GM18499 (cell line): ENCODE measurements at regions not wholly inside any gene's neighbourhood (a gene's known extent, or its start where the extent isn't known, plus 50 kb on each side); places are given as distances from the start of the nearest gene placed in this dataset.

Experiments
- ATAC-seq: cut with Tn5 transposase; IDR thresholded peaks from one replicate; pipeline ENCODE4 v1.9.1; 2021; ENCODE audit warnings: moderate number of reproducible peaks; ENCODE audit not compliant: insufficient read depth, unreplicated experiment

DNA sequence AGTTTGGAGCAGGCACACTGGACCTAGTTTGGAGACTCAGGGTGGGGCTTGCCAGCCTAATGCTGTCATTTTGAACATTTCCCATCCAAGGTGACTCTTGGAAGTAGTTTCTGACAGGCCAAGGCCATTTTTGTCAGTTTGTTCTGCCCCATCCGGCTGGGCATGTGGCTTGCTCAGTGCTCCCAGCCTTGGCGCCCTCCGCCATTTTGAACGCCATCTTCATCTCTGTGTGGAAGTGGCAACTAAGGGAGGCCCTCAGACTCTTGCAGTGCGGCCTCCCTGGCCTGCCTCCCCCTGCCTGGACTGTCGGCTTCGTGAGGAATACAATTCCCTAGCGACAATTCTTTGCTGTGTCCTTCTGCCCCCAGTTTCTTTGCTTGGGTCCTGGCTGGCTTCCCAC, 150.6 kb upstream of the RGMA start:
- ATAC-seq = no peak

DNA sequence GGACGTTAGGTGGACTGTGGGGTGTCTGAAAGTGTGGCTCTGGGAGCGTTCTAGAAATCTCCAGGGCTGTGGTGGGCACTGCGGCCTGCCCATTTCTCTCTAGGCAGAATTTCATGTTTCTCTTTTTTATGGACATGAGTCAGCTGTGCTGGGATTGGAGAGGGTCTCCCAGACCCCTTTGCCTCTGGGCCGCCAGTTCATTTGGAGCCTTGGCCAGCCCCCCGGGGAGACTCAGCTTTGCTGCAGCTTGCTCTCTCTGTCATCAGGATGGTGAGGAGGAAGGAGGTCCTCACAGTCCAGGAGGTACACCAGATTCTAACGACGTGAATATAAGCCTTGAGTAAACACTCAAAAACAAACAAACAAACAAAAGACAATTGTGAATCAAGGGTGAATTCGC, 149.6 kb upstream of the RGMA start:
- no peak for ATAC-seq

DNA sequence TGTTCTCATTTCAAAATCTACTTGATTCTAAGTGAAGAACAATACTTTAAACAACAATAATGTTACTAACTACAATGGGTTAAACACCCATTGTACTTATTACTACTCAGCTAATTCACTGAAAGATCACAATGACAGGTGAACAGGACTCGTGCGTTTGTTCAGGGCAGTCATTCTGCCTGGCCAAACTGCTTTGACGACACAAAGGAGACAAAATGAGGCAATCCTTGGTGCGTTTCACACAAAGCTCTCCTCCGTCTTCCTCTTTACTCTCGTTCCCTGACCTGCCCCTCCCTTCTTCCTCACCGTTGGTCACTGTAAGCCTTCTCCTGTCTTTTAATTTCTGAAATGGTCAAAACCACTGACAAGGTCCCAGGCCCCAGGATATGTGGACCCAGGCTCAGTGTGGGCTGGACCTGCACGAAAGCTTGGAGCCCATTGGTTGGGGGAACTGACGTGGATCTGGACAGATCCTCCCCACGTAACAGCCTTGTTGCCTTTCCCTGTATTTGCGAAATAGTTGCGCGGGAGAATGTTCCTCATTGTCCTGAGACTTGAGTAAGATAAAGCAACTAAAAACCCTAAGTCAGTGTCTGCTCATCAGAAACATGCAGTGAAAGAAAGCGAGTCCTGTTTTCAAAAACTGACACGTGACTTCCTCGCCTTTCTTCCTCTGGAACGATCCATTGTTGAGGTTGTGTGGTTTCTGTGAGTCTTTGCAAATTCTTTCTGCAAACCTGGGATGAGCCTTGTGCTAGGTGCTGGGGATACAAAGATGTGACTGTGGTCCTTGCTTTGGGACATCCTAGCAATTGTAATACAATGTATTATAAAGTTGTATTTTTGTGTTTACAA, 147.1 kb upstream of the RGMA start:
- ATAC-seq = no peak

DNA sequence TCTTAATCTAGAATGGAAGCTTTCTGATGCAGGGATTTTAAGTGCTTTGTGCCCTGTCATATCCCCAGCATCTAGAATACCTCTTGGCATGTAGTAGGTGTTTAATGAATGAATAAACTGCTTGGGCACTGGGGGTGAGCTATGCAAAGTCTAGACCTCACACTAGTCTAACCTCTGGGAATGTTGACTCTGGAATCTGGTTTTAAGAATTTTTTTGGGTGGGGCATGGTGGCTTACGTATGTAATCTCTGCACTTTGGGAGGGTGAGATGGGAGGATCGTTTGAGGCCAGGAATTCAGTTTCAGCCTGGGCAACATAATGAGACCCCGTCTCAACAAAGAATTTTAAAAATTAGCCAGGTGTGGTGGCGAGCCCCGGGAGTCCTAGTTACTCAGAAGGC, 146.3 kb upstream of the RGMA start:
- no peak for ATAC-seq

DNA sequence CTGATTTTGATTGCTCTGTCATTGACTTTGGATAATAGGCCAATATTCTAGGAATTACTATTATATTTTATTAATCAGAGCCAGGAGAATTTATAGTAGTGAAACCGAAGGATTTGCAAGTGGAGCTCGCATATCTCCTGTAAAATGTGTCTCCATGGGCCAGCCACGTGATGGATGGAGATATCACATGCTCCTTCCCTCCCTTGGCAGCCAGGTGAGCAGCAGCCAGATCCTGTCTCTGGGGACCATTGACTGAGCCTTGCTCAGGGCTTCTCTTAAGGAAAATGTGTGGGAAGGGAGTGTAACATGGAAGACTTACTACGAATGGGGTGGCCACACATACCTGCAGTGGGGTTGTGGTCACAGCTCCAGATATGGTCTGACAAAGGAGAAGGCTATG, 144.7 kb upstream of the RGMA start:
- no peak for ATAC-seq

DNA sequence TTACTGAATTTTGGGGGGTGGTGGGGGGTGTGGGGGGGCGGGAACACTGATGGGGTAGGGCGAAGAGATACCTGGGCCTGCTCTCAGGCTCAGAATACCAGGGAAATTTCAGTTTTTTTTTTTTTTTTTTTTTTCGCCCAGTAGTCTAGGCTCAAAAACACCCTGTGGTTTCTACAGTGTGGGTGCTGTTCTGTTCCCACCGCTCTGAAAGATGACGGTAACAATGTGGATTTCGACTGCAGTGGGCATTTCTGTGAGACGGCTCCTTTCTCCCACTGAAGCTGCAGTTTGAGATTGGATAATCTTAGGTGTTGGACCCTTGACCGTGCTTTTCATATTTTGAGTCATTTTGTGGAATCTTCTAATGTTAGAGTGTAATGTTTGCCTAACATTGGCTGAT, 143.8 kb upstream of the RGMA start:
- no peak for ATAC-seq

DNA sequence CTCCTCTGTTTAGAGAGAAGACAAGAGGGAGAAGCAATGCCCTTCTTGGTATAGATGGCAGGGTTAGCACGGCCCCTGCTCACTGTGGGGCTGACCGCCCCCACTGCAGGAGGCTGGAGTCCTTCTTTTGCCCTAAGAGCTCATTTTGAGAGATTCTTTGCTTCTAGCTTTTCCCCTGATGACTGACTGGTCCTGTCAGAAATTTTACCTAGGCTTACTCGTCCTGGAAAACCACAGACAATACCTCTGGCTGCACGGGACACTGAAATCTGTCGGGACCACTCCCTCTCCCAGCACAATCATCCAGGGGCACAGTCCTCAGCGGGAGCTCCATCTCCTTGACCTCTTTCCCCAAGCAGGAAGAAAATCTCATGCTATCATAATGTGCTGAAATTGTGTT, 143.0 kb upstream of the RGMA start:
- no peak for ATAC-seq

DNA sequence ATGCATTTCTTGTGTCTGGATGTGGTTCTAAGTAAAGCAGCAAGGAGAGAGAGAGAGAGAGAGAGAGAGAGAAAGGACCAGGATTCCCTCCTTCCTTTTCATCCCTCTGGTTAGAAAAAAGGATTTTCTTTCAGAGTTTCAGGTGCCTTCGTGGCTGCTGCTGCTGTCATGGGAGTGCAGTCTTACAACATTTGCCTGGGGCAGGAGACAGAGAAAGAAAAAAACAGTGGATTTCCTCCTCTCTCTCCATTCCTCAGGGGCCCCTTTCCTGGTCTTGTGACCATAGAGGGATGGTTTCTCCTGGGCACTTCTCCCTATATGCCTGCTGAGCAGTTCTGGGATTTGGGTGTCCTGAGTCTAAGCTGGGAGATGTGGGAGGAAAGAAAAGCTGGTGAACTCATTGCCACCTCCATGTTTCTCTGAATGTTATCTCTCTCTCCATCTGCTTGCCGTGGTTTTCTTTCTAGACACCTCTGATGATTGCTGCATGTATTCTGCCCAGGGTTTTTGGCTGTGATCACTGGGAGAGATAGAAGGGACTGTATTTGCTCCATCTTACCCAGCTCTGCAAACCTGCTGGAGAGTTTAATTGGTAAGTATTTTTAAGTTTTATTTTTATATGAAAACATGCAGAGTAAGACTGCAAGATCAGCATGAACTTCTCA, 142.4 kb upstream of the RGMA start:
- ATAC-seq = no peak

DNA sequence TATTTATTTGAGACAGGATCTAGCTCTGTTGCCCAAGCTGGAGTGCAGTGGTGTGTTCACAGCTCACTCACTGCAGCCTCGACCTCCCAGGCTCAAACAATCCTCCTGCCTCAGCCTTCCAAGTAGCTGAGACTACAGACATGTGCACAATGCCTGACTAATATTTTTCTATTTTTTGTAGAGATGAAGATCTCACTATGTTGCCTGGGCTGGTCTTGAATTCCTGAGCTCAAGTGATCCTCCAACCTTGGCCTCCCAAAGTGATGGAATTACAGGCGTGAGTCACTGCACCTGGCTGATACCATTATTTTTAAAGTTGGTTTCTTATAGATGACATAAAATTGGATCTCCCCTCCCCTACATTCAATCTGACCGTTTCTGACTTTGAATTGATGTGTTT, 139.5 kb upstream of the RGMA start:
- ATAC-seq = no peak

DNA sequence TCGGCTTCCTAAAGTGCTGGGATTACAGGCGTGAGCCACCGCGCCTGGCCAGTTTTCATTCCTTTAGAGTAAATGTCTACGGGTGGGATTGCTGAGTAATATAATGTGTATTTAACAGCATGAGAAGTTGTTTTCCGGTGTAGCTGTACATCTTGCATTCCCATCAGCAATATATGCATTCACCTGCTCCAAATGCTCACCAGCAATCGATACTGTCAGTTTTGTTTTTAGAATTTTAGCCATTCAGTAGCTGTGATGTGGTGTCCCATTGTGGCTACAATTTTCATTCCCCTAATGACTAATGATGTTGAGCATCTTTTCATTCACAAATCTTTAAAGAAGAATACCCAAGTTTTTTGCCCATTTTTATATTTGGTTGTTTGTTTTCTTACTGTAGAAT, 134.8 kb upstream of the RGMA start:
- ATAC-seq = no peak

DNA sequence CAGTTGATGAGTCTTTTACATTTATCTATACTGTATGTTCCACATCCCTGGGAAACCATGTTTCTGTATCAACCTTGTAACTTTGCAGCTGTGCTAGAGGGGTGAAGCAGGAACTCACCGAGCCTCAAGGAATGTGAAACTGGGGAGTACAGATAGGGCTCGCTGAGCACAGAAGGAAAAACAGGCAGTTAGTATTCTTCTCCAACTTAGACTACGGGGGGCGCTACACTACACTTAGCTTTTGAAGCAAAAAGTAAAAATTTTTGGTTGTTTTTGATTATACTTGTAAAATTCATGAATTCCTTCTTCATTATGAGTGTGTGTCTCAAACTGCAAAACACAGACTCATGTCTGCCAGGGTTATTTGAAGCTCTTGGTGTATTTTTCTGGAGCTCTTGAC, 132.7 kb upstream of the RGMA start:
- no peak for ATAC-seq

DNA sequence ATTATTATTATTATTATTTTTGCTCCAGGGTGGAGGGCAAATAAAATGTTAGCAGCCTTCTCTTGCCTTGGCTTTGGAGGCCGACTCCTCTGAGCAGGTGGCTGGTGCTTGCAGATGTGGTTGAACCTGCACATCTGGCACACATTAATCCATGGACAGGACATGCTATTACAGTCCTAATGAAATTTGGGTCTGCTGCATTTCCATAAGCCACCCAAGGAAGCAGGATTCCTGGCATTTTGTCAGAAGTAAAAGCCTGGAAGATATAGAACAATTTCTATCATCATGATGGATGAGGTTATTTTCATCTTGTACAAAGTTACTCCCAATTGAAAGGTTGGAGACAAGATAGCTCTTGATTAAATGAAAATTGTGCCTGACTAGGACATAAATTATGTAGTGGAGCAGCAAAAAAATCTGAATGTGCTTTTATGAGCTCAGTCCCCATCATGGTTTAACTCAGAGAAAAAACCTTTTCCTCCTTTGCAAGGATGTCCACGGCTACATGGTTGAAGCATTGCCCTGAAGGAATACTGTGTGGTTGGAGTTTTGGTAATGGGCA, 130.9 kb upstream of the RGMA start:
- no peak for ATAC-seq

DNA sequence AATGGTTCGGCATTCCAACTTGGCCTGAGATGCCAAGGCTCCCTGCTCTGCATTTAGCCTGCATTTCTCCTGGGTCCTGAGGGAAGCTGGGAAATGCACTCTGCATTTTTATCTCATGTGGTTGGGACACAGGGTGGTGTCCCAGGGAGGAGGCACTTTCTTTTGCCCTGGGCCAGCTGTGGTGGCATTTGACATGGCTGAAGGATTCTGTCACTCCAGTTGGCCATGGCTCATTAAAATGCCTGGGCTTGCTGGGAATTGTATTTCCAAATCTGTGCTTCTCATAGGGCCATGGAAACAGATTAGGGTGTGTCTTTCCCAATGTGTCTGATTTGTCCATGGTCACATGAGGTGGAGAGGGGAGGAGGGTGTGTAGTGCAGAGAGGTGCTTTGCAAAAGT, 128.3 kb upstream of the RGMA start:
- no peak for ATAC-seq

DNA sequence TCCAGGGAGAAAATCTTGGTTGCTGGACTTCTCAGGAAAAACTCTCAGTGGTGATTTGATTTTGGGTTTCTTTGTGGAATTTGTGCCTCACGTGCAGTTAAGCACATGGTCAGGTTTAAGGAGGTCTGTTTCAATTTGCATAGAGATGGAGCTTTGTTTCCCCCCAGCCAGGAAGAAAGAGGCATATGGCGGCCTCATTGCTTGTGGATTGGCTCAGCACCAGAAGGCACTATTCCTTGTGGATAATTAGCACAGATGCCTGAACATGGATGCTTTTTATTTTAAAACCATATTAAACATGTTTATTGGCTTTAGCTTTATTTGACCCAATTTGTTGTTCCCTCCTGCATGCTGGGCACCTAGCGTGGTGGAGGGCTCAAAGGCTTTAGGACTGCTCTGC, 125.1 kb upstream of the RGMA start:
- ATAC-seq = no peak

DNA sequence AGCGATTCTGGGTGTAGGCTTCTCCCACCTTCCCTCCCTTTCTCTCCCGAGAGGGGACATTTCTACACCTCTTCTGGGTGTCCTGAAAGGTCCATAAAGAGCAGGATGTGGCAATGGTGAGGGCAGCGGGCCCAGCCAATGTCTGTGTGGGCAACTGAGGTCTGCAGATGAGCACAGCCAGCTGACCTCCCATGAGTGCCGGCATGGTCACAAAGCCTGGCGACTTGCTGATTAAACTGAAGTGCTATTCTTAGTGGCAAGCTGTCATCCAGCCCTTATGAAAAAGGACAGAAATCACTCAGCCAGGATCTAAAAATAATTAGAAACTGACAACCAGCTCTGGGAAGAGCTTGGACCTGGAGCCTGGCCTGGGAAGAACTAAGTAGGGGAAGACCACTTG, 124.3 kb upstream of the RGMA start:
- no peak for ATAC-seq

DNA sequence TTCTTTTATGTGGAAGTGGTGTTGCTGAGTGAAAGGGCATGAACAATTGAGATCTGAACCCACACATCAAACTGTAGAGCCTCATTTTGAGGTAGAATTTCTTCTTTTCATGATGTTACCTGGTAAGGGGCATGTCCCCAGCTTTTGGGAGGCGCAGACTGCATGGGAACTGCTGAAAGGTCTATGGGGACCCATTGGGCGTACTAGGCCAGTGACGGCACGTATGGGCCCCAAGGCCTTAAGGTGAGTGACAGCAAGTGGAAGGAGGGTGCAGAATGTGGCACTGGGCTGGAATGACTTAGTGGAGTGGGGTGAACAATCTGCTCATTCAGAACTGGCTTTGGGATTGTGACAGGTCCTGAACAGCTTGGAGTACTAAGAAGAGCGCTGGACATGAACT, 123.6 kb upstream of the RGMA start:
- ATAC-seq = no peak

DNA sequence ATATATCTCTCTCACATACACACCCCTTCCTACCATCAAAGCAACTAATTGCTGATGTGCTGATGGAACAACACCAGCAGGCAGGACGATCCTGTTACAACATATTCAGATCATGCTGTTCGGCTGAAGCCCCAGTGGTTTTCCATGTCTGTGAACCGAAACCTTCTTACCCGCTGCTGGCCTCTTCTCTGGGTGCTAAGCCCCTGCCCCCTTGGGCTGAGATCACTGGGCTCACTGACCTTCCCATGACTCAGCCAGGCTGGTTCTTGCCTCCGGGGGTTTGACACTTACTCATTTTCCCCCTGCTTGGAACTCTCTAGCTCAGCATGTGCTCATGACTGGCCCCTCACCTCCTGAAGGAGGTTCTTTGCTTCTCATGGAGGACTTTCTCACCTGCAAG, 122.0 kb upstream of the RGMA start:
- no peak for ATAC-seq

DNA sequence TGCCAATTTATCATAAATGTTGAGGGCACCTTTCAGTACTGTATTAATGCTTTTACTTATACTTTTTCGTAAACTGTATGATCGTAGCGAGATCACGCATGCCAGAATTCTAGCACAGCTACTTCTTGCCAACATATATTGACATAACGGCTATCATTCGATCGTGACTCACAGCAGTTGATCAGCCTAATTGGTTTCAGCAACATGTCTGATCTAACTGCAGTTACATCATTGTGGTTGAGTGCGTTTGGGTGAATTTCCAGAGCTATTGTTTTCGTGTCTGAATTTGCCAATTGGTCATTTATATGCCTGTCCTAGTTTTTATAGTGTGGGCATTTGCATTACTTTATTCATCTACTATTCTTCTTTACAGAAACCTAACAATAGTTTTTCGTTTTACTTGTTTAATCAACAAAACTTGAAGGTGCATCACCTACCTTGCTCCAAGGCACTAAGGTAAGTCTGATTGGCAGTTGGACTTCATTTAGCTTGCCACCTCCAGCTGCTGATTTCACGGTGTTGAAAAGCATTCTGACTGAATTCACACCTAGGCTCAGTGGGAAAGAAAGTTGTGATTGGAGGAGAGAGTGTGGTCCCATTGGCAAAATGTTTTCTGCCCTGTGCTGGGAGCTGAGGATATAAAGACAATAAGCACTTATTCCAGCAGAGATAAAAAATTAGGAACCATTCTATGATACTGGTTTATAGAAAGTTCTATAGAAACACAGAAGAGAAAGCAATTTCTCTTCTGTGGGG, 120.9 kb upstream of the RGMA start:
- no peak for ATAC-seq

DNA sequence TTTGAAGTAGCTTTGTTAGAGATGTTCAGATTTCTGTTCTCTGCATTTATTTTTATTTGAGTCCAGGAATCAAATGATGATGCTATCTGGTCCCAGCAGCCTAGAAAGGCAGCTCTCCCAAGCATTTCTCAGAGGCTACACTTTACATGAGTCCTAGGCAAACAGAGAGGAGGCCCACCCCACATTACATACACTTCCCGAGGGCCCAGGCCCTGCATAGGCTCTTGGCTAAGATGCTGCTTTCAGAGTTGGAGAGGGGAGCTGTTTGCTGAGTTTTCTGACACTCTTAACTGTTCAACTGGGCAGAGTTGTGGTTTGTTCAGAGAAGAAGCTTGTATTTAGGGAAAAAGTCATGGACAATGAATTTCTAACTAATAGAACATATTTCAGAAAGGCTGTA, 117.9 kb upstream of the RGMA start:
- ATAC-seq = no peak

DNA sequence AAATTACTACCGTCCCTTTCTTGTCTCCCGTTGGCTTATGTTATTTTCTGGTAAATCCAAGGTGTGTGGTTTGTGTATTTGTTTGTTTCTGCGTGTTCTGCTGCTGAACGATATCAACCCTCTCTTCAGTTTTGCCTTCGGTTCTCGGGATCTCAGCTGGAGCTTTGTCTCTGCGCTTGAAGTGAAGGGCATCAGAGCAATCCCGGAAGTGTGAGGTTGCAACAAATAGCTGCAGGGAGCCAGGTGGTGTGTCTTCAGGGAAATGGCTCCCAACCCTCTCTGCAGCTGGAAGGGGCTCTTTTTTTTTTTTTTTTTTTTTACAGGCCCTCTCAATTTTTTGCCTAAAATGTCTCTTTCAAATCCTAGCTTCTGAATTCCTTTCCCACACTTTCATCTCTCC, 116.4 kb upstream of the RGMA start:
- ATAC-seq = no peak

DNA sequence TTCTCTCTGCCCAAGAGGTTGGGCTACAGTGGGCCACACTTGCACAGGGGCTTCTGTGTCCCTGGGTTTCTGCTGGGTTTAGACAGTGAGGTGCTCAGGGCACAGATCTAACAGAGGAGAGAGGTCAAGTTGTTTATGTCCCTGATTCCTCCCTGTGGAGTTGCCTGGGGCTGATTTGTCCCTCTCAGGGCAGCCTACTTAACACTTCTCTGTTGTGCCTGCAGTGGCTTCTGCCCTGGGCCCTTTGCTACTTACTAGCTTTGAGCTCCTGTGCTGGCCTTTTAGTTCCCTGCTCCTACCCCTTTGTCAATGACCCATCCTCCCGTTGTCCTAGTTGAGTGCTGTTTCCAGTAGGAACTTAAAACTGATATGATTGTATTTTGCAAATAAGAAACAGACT, 114.0 kb upstream of the RGMA start:
- ATAC-seq = no peak
